H1 (cell line): ENCODE measurements at regions not wholly inside any gene's neighbourhood (a gene's known extent, or its start where the extent isn't known, plus 50 kb on each side); places are given as distances from the start of the nearest gene placed in this dataset.

ENCODE experiments used
- CTCF ChIA-PET: fragments of 300-600 bp; sonication (Branson Sonifier 250); formaldehyde crosslinking; loops from one replicate; lab custom pipeline; 2021; ENCODE audit not compliant: partially characterized antibody; lab: Charles Lee
- POLR2A ChIA-PET: fragments of 300-600 bp; sonication (Branson Sonifier 250); formaldehyde crosslinking; loops from one replicate; lab custom pipeline; 2021; ENCODE audit warnings: inconsistent platforms; ENCODE audit not compliant: partially characterized antibody; lab: Charles Lee
- DNase-seq, 2 experiments: peaks; one replicate each; pipeline versions ENCODE4 v3.0.0 to v3.0.0-alpha.2; 2010 to 2022; ENCODE audit warnings: low spot score in 2 of 2, low read depth in 1 of 2, mixed read lengths in 1 of 2
- FAIRE-seq: peaks from 2 replicates; lab custom pipeline; 2011; peaks lifted over from hg19 to GRCh38; lab: Jason Lieb, UNC
- H2AFZ ChIP-seq: 2 replicates; pipeline ENCODE4 v1.8.1; 2012; ENCODE audit warnings: low read length, inconsistent platforms
- H2AK5ac ChIP-seq: 2 replicates; pipeline ENCODE4 v1.6.1; 2013; ENCODE audit warnings: low read depth, low read length
- H2BK120ac ChIP-seq: replicated peaks from 2 replicates; pipeline ENCODE3; 2013; ENCODE audit warnings: low read depth, low read length, inconsistent platforms
- H2BK12ac ChIP-seq: 2 replicates; pipeline ENCODE4 v1.6.1; 2013; ENCODE audit warnings: low read depth, low read length
- H2BK15ac ChIP-seq: 2 replicates; pipeline ENCODE4 v1.6.1; 2013; ENCODE audit warnings: low read length
- H2BK20ac ChIP-seq: 2 replicates; pipeline ENCODE4 v1.6.1; 2013; ENCODE audit warnings: low read length
- H2BK5ac ChIP-seq: 2 replicates; pipeline ENCODE4 v1.6.1; 2013; ENCODE audit warnings: low read depth, low read length
- H3K14ac ChIP-seq: 2 replicates; pipeline ENCODE4 v1.6.1; 2013; ENCODE audit warnings: inconsistent platforms; ENCODE audit not compliant: insufficient read length
- H3K18ac ChIP-seq: 2 replicates; pipeline ENCODE4 v1.6.1; 2013; ENCODE audit warnings: low read length; ENCODE audit errors: extremely low read depth
- H3K23ac ChIP-seq: 2 replicates; pipeline ENCODE4 v1.6.1; 2013; ENCODE audit warnings: inconsistent platforms; ENCODE audit not compliant: insufficient read length
- H3K23me2 ChIP-seq: 2 replicates; pipeline ENCODE4 v1.6.1; 2013; ENCODE audit warnings: low read depth, low read length
- H3K27ac ChIP-seq: 2 replicates; pipeline ENCODE4 v1.6.1; 2011; ENCODE audit warnings: low read depth, low read length, inconsistent platforms
- H3K27me3 ChIP-seq, 4 experiments: replicated peaks in 1 of 4; 1 replicate in 1 of 4; 2 replicates in 3 of 4; pipeline versions ENCODE4 v1.6.1 to v1.8.1; 2011 to 2013; ENCODE audit warnings: low read length in 3 of 4, mild to moderate bottlenecking in 3 of 4, inconsistent platforms in 2 of 4, mixed read lengths in 2 of 4, moderate library complexity in 1 of 4; ENCODE audit not compliant: control insufficient read depth in 3 of 4, insufficient read depth in 3 of 4; ENCODE audit errors: extremely low read depth in 1 of 4
- H3K36me3 ChIP-seq, 4 experiments: 2 replicates each; pipeline versions ENCODE4 v1.6.1 to v1.8.1; 2011 to 2013; ENCODE audit warnings: mild to moderate bottlenecking in 4 of 4, low read length in 3 of 4, moderate library complexity in 2 of 4, control low read depth in 1 of 4, inconsistent platforms in 1 of 4; ENCODE audit not compliant: insufficient read depth in 4 of 4, control insufficient read depth in 2 of 4
- H3K4ac ChIP-seq: replicated peaks from 2 replicates; pipeline ENCODE3; 2013; ENCODE audit warnings: low read length, low read depth, mixed read lengths, inconsistent platforms; ENCODE audit not compliant: insufficient read length
- H3K4me1 ChIP-seq, 4 experiments: replicated peaks in 1 of 4; 1 replicate in 1 of 4; 2 replicates in 3 of 4; pipeline versions ENCODE4 v1.6.1 to v1.8.1; 2011 to 2013; ENCODE audit warnings: low read length in 3 of 4, inconsistent platforms in 2 of 4, mixed read lengths in 1 of 4; ENCODE audit not compliant: insufficient read depth in 4 of 4, control insufficient read depth in 3 of 4
- H3K4me2 ChIP-seq, 2 experiments: 2 replicates each; pipeline versions ENCODE4 v1.6.1 to v1.8.1; 2011 to 2013; ENCODE audit warnings: low read depth in 2 of 2, low read length in 2 of 2, control low read depth in 1 of 2, inconsistent platforms in 1 of 2, mild to moderate bottlenecking in 1 of 2; ENCODE audit not compliant: insufficient read depth in 1 of 2
- H3K4me3 ChIP-seq, 4 experiments: fragments of 200-600, 300-600 bp in 1 of 4; sonication (generic), shearing (Covaris generic), sonication (Bioruptor Twin) in 1 of 4; 2 replicates each; pipeline versions ENCODE4 v1.5.1 to v1.8.1; 2011 to 2016; ENCODE audit warnings: low read length in 4 of 4, low read depth in 3 of 4, control low read depth in 2 of 4, inconsistent platforms in 2 of 4, mild to moderate bottlenecking in 2 of 4, mixed read lengths in 1 of 4, moderate library complexity in 1 of 4; ENCODE audit not compliant: insufficient read depth in 2 of 4; ENCODE audit errors: extremely low read depth in 1 of 4
- H3K56ac ChIP-seq: replicated peaks from 2 replicates; pipeline ENCODE3; 2013; ENCODE audit warnings: low read depth, mild to moderate bottlenecking, mixed read lengths, low read length, inconsistent platforms; ENCODE audit not compliant: insufficient read length
- H3K79me1 ChIP-seq: 2 replicates; pipeline ENCODE4 v1.6.1; 2013; ENCODE audit warnings: low read depth, low read length, control low read depth
- H3K79me2 ChIP-seq, 2 experiments: 2 replicates each; pipeline versions ENCODE4 v1.6.1 to v1.8.1; 2012 to 2013; ENCODE audit warnings: low read length in 2 of 2, mild to moderate bottlenecking in 2 of 2, inconsistent platforms in 1 of 2; ENCODE audit not compliant: insufficient read depth in 2 of 2, control insufficient read depth in 1 of 2
- H3K9ac ChIP-seq, 4 experiments: replicated peaks in 1 of 4; 1 replicate in 1 of 4; 2 replicates in 3 of 4; pipeline versions ENCODE4 v1.6.1 to v1.8.1; 2011 to 2013; ENCODE audit warnings: low read depth in 3 of 4, low read length in 3 of 4, control low read depth in 2 of 4, mild to moderate bottlenecking in 2 of 4, moderate library complexity in 2 of 4, inconsistent platforms in 1 of 4; ENCODE audit errors: extremely low read depth in 1 of 4
- H3K9me3 ChIP-seq, 2 experiments: 2 replicates each; pipeline versions ENCODE4 v1.6.1 to v1.8.1; 2012 to 2013; ENCODE audit warnings: mild to moderate bottlenecking in 2 of 2, moderate library complexity in 2 of 2, control low read depth in 1 of 2, inconsistent platforms in 1 of 2, low read depth in 1 of 2, low read length in 1 of 2, mixed read lengths in 1 of 2; ENCODE audit not compliant: insufficient read depth in 2 of 2
- H4K20me1 ChIP-seq, 2 experiments: replicated peaks in 1 of 2; 2 replicates each; pipeline versions ENCODE3 to v1.8.1; 2011 to 2013; ENCODE audit warnings: inconsistent platforms in 2 of 2, low read length in 2 of 2, mild to moderate bottlenecking in 1 of 2; ENCODE audit not compliant: insufficient read depth in 2 of 2, control insufficient read depth in 1 of 2
- H4K5ac ChIP-seq: 2 replicates; pipeline ENCODE4 v1.6.1; 2013; ENCODE audit warnings: low read length, low read depth, mixed read lengths, inconsistent platforms; ENCODE audit not compliant: insufficient read length
- H4K8ac ChIP-seq: 2 replicates; pipeline ENCODE4 v1.8.0; 2013; ENCODE audit warnings: mild to moderate bottlenecking, moderate library complexity, low read length, inconsistent platforms; ENCODE audit not compliant: insufficient read depth; ENCODE audit errors: extremely low read depth
- H4K91ac ChIP-seq: replicated peaks from 2 replicates; pipeline ENCODE3; 2013; ENCODE audit warnings: low read length, mixed read lengths, inconsistent platforms; ENCODE audit not compliant: insufficient read length
- CBX8 ChIP-seq: fragments of 300-800, 300-1000 bp; sonication (generic); IDR thresholded peaks from 2 replicates; pipeline ENCODE4 v1.7.1; 2016; ENCODE audit warnings: low read depth, low read length, borderline replicate concordance
- EZH2 ChIP-seq: fragments of 200-600 bp; sonication (generic); IDR thresholded peaks from 2 replicates; pipeline ENCODE4 v1.7.1; 2012; ENCODE audit warnings: low read depth, mild to moderate bottlenecking, moderate library complexity, low read length, inconsistent platforms; ENCODE audit not compliant: severe bottlenecking
- POLR2AphosphoS5 ChIP-seq: IDR thresholded peaks from 2 replicates; pipeline ENCODE4 v1.6.1; 2011; ENCODE audit warnings: low read depth, low read length
- POU5F1 ChIP-seq: IDR thresholded peaks from 2 replicates; pipeline ENCODE4 v1.6.1; 2011; ENCODE audit warnings: low read depth, mild to moderate bottlenecking, low read length, moderate library complexity
- RXRA ChIP-seq: IDR thresholded peaks from 2 replicates; pipeline ENCODE4 v1.6.1; 2011; ENCODE audit warnings: low read depth, mild to moderate bottlenecking, low read length, moderate library complexity; ENCODE audit not compliant: insufficient read depth
- SIN3A ChIP-seq, 2 experiments: IDR thresholded peaks in 1 of 2; conservative IDR thresholded peaks in 1 of 2; 2 replicates each; pipeline ENCODE4 v1.6.1; 2011 to 2012; ENCODE audit warnings: low read length in 2 of 2, improper control_type of control experiment in 1 of 2, low read depth in 1 of 2, mild to moderate bottlenecking in 1 of 2
- SP2 ChIP-seq: IDR thresholded peaks from 2 replicates; pipeline ENCODE4 v1.6.1; 2012; ENCODE audit warnings: mild to moderate bottlenecking, low read length, inconsistent platforms
- TAF1 ChIP-seq: IDR thresholded peaks from 2 replicates; pipeline ENCODE4 v1.6.1; 2011; ENCODE audit warnings: mild to moderate bottlenecking, low read depth, low read length
- TBP ChIP-seq: IDR thresholded peaks from 2 replicates; pipeline ENCODE4 v1.6.1; 2011; ENCODE audit warnings: low read depth, low read length, improper control_type of control experiment
- WGBS, 2 experiments: shearing (Covaris generic) in 1 of 2; methylation state at CpG; one replicate each; pipeline versions ENCODE4 v1.1.6 to v1.1.7; 2013 to 2015; ENCODE audit warnings: low lambda C conversion rate in 2 of 2, mixed read lengths in 2 of 2, inconsistent platforms in 1 of 2, low coverage in 1 of 2, missing lambda C conversion rate in 1 of 2; ENCODE audit not compliant: insufficient replicate concordance in 2 of 2, insufficient coverage in 1 of 2, insufficient read length in 1 of 2; ENCODE audit errors: extremely low coverage in 1 of 2, missing lambda C conversion rate in 1 of 2; 5-methylcytosine and 5-hydroxymethylcytosine counted together

GRCh38 chr14:24735984-24736630 lies 102.1 kb upstream of the GZMB start:
- Histone ChIP-seq H3K18ac (no peak overlapping the region), H3K14ac (no peak overlapping the region), H3K23me2 (no peaks in the 10 kb centered on the region), H3K79me2 (no peaks in the 10 kb centered on the region), H3K4me3 (no peak overlapping the region), H3K36me3 (no peaks in the 10 kb centered on the region), H2BK20ac (no peak overlapping the region), H2AFZ (no peak overlapping the region), H3K9me3 (no peaks in the 10 kb centered on the region), H3K4ac (no peak overlapping the region), H3K27ac (no peak overlapping the region), H3K4me2 (no peak overlapping the region), H4K20me1 (no peaks in the 10 kb centered on the region), H3K79me1 (no peaks in the 10 kb centered on the region), H3K23ac (no peak overlapping the region), H2AK5ac (no peak overlapping the region), H4K5ac (no peak overlapping the region), H3K56ac (no peak overlapping the region), H2BK120ac (no peak overlapping the region), H3K4me1 (peaks cover 0 to 3% (median 0%) of the 10 kb centered on the region in 4 experiments; a peak in 3 of 7 replicates), H4K91ac (no peak overlapping the region), H2BK5ac (no peak overlapping the region), H3K9ac (no peak overlapping the region), H3K27me3 (no peaks in the 10 kb centered on the region), H2BK12ac (no peak overlapping the region), H4K8ac (no peak overlapping the region), H2BK15ac (no peak overlapping the region)
- TF ChIP-seq EZH2 (no peak), CBX8 (no peak), RXRA (no peak), POLR2AphosphoS5 (no peak), SP2 (no peak), TAF1 (no peak), POU5F1 (no peak), TBP (no peak), SIN3A (conservative IDR thresholded peaks at IDR 0.05 in 1 of 2, IDR thresholded peaks at IDR 0.05 in 1 of 2; ENCODE audit: low read depth in 1 of 2, low read length in 2 of 2) (no peak)
- no peak for FAIRE-seq
- 0% methylated on average over 1 of the region's 1 CpG; no CpG with 5 or more reads in 1 of the 2 experiments for WGBS, 2 experiments
- ChIA-PET POLR2A (no interaction called here), CTCF (interaction anchor here (0.6 to 3.3 kb wide), 11 partner anchors 13 to 675 kb away, joined by 3 to 15 read pairs (median 3); no protein-coding TSS in a partner anchor)
- DNase-seq = no peak
